ENCODE measurements at regions not wholly inside any gene's neighbourhood (a gene's known extent, or its start where the extent isn't known, plus 50 kb on each side); places are given as distances from the start of the nearest gene placed in this dataset.

DNA sequence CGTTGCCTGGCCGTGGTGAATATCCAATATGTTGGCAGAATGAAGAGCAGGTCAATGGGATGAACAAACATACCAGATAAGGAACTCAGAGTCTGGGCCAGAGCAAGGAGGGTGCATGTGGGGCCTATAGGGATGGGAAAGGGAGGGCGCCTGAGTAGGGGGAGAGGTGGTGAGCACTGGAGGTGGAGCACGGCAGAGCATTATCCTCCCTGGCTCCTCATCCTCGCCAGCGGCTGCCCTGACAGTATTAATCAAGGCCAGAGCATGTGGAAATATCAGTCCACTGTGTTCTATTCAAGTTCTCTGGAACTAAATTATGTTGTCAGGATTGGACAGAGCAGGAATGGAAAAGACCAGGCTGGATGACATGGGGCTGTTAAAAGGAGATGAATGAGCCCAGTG is 254.8 kb upstream of the ZMIZ1 start:
- no peak for DNase-seq

DNA sequence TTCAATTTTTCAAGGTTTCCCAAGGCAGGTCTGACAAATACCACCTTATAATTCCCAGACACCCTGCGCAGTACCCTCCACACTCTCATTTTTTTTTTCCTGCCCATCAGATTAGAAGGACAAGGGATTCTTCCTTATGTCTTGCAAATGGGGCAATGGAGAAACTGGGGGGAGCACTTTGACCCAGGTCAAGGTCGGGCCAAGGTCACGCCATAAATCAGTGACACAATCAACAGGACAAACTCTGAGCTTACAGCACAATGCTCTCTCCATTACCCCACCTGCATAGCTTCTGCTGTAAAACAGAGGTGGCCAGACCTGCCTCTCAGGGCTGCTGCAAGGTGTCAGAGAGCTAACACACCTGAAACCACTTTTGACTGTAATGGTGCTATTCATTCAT is 254.4 kb upstream of the ZMIZ1 start:
- no peak for DNase-seq

- no peak for DNase-seq
Observed at GRCh38 chr10:78815702-78816334, 252.9 kb upstream of the ZMIZ1 start.

- DNase-seq: no peak
Observed at GRCh38 chr10:78817361-78817760, 251.4 kb upstream of the ZMIZ1 start.

- no peak for DNase-seq
Observed at GRCh38 chr10:78817804-78818203, 251.0 kb upstream of the ZMIZ1 start.

GRCh38 chr10:78819361-78820006 is 249.3 kb upstream of the ZMIZ1 start:
- no peak for DNase-seq

DNA sequence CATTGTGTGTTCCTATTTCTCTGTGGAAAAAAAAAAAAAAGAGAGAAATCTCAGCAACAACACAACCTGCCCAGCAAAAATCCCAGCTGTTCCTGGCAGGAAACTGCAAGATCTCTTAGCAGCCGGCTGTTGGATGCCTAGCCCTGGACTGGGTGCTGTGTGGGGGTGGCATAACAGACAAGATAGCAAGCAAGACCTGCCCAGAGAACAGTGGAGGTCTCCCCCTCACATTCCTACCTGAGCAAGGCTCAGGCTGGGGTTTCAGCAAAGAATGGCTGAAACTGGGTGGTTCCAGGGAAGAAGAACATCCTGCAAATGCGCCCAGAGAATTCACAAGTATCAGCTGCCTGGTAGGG is 248.8 kb upstream of the ZMIZ1 start:
- no peak for DNase-seq

GRCh38 chr10:78821052-78821451 is 247.7 kb upstream of the ZMIZ1 start:
- no peak for DNase-seq

GRCh38 chr10:78828647-78829539 is 239.9 kb upstream of the ZMIZ1 start:
- no peak for DNase-seq

- DNase-seq: no peak
Observed at GRCh38 chr10:78829565-78829964, 239.2 kb upstream of the ZMIZ1 start.

- DNase-seq: no peak
Observed at GRCh38 chr10:78830062-78830975, 238.4 kb upstream of the ZMIZ1 start.

DNA sequence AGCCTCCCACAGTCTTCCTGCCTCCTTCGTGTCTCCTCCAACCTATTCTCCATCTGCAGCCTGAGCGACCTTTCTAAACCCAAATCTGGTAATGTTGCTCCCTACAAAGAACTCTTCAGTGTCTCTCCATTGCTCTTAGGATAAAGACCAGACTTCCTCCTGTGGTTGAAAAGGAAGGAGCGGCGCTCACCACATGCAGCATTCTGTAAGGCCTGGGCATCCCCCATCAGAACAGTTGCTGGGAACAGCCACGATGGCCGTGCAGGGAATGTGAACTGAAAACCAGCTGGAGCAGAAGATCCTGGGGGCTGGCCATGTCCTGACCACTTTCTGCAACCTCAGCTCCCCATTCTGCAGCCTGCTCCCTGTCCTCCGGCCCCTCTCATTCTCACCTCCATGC is 237.8 kb upstream of the ZMIZ1 start:
- no peak for DNase-seq

- DNase-seq: no peak
Observed at GRCh38 chr10:78831461-78831860, 237.3 kb upstream of the ZMIZ1 start.

- no peak for DNase-seq
Observed at GRCh38 chr10:78832281-78832680, 236.5 kb upstream of the ZMIZ1 start.

DNA sequence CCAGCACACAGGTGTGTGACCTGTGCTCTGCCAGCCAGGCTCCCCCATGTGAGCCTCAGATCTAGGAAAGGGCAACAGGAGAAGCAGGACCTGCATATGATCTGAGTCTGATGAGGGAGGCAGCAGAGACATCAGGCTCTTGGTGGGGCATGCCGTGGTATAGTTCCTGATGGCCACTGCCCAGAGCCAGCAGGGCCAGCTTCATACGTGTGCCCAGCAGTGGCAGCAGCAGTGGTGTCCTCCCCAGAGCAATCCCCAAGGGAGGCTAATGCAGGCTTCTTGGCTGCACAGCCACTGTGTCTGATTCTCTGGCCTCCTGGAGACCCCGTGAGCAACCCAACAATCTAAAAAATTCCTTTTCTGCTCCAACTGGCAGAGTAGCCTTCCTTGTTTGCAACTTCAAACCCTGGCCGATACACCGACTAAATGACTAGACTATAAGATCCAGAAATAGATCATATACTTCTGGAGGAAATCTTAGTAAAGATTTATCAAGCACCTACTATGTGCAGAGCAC is 230.6 kb upstream of the ZMIZ1 start:
- no peak for DNase-seq

DNA sequence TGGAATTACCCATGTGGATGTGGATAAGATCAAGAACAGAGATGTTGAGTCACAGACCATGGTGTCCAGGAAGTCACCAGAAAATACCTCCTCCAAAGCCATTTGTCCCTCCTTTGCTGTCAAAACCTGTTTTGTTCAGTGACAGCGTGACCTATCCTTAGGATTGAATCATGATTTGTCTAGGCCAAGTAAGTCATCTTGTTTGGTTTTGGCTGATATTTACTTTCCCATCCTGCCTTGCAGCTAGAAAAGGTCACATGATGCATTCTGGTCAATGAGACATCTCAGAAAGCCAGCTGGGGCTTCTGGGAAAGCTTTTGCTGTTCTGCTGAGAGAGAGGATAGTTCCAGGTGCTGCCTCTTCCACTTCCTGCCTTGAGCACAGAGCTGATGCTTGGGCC is 225.3 kb upstream of the ZMIZ1 start:
- no peak for DNase-seq

DNA sequence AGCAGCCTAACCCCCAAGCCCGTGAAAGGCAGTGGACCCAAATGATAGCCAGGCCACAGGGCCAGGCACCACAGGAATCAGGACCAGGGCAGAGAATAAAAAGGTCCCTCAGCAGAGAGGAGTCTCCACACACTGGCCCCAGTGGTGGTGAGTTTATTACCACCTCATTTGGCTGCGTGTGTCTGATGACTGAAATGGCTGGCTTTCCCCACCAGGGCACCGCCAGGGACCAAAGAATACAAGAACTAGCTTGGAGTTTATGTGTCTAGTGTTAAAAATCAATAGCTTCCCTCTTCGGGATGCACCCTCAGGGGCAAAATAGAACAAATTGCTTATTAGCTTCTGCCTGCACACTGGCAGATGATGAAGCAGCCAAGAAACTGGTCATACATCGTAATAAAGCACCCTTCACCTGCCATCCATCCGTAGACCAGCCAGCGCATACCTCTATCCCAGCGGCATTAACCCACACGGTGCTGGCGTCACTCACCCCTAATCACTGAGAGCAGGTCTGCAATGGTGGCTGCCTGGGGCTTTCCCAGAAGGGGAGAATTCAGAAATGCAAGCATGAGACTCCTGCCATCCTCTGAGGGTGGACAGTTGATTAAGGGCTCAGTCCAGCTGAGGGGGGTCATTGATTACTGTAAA is 223.7 kb upstream of the ZMIZ1 start:
- DNase-seq: no peak

DNA sequence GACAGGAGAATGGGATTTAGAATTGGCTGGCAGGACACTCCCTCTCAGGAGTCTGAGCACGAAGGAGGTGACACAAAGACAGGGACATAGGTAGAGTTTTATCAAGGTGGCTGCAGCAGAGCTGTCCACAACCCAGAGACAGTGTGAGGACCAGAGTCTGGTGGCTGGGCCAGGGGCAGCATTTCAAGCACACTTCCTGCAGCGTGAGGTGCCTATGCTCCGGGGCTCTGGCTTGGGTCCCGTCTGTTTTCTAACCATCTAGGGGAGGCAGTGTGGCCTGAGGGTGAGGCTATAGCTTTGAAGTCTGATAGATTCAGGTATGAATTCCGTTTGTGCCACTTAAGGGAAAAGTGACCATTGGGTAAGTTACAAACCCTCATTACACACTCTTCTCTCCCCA is 222.7 kb upstream of the ZMIZ1 start:
- DNase-seq: no peak

GRCh38 chr10:78846760-78847159 is 222.0 kb upstream of the ZMIZ1 start:
- no peak for DNase-seq

DNA sequence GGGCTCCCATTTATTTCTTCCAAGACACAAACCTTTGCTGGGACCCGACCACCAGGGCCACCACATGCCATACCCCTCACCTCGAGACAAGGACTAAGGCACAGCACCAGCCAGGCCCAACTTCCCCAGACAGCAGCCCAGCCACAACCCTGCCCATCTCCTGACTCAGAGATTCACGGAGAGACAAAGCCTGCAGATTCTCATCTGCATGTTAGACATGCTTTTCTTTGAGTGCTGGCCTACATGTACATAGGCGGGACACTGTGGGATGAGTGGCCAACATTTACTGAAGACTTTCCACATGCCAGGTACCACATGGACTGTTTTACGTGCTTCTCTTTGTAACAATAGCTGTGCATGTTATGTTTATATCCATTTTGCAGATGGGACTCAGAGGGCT is 221.3 kb upstream of the ZMIZ1 start:
- DNase-seq: no peak

- DNase-seq: no peak
Observed at GRCh38 chr10:78849115-78849514, 219.7 kb upstream of the ZMIZ1 start.

DNA sequence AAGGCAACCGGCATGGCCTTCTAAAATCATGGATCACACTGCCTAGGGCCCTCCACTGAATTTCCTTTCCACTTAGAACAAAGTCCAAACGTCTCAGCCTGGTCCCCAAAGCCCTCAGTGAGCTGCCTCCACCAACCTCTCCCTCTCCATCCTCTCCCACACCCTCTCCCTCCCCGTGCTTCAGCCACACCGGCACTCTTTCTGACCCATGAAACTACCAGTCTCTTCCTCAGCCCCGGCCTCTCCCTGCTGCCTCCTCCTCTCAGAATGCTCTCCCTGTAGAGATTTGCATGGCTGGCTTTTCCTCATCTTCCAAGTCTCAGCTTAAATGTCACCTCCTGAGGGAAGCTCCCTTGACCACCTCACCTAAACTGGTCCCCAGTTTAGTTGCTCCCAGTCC is 219.0 kb upstream of the ZMIZ1 start:
- no peak for DNase-seq

Data from OCI-M1 (cell line).